SKM-1 treated with dmso at 0.1 percent for 144 hours (cell line): ENCODE measurements at regions not wholly inside any gene's neighbourhood (a gene's known extent, or its start where the extent isn't known, plus 50 kb on each side); places are given as distances from the start of the nearest gene placed in this dataset.
"Not testable (repeated sequence)": the region's sequence is repeated elsewhere in the genome, so short reads cannot be mapped to it uniquely, and the experiment has no call there.

Source experiments
- DNase-seq: peaks from one replicate; lab custom pipeline; 2025; ENCODE audit not compliant: unreplicated experiment; lab: John Stamatoyannopoulos, UW

DNA sequence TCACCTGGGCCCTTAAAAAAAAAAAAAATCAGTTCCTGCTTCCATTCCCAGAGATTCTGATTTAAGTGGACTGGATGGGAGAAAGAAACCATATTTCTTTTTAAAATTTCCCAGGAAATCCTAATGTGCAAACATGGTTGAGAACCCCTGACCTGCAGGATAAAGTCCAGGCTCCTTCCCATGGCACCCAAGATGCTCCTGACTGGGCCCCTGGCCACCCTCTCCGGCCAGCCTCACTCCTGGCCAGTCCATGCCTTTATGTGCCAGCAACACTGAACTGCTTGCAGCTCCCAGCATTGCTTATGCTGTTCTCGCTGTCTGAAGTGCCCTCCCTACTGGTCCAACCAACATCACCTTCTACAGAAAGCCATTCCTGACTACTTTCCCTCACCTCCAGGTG, 93.9 kb downstream of the TEX35 start:
- DNase-seq, result no peak

- peak; percentile 63 for DNase-seq
These were observed 95.0 kb downstream of the TEX35 start for GRCh38 chr1:178607718-178608408.

- DNase-seq, result no peak
These were observed 96.1 kb downstream of the TEX35 start for GRCh38 chr1:178609015-178609414.

DNA sequence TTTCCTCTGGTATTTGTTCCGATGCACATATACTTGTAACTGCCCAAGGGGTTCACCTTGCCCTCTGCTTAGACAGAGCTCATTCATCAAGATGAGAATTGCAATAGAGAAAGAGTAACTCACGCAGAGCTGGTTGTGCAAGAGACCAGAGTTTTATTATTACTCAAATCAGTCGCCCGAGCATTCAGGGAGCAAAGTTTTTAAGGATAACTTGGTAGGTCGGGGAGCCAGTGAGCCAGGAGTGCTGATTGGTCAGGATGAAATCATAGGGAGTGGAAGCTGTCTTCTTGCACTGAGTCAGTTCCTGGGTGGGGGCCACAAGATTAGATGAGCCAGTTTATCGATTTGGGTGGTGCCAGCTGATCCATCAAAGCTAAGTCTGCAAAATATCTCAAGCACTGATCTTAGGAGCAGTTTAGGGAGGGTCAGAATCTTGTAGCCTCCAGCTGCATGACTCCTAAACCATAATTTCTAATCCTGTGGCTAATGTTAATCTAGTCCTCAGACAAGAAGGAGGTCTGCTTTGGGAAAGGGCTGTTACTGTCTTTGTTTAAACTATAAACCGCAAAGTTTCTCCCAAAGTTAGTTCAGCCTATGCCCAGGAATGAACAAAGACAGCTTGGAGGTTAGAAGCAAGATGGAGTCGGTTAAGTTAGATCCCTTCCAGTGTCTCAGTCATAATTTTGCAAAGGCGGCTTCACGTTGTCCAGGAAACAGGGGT, 97.9 kb downstream of the TEX35 start:
- DNase-seq, result not testable (repeated sequence)

DNA sequence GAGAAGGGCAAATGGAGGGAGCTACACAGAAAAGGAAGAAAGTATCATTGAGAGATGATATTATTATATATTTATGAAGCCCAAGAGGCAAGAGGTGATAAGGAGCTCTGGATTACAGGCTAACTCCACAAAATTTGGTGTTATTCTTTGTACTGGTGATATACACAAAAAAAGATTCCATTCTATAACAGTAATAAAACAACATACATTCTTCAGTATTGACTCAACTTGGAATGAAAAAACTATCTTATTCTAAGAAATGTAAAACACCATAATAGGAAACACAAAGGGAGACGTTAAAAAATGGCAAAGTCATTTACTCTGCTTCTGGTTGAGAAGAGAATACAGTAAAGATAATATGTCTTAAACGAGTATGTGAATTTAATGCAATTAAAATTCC, 99.4 kb downstream of the TEX35 start:
- no peak for DNase-seq

DNA sequence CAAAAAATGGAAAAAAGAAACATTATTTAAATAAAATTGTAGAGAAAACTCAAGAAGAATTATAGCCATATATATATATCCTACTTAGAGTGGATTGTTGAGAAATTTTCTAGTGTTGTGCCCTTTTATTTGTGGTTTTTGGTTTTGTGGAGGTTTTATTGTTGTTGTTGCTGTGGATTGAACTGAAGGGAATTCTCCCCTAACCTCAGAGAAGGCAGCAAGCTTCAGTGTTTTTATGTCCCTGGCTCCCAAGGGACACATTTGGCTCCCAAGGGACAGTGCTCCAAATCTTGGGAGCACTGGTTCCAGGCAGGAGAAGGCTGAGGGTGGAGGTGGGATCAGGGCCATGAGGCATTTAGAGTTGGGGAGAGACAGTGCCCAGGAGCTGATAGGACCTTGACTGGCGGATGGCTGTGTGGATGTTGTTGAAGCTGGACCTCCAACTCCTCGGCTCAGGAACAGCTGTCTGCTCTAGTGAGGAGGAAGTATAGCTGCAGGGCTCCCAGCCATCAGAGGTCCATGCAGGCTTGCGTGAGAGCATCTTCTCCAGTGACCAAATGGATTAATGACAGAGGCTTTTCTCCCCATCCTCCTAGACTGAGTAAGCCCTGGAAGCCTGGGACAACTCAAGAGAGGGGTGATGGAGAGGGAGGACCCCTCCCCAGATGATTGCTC, 100.5 kb downstream of the TEX35 start:
- DNase-seq, result no peak

DNA sequence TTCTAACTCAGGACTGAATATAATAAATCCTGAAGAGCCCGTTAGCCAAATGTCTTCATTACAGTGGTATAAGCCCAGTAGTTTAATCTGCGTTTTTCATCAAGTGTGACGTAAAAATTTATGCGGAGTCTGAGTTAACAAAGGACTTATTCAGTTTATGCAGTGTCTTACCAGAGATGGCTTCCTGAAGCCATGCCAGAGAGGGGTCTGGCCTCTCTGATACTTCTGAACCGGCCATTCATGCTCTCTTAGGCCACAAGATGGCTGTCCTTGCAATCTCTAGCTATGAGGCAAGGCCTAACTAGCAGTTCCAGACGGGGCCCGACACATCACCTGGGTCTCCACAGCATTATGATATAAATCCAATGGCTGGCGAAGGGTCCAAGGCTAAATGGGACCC, 101.4 kb downstream of the TEX35 start:
- no peak for DNase-seq

GRCh38 chr1:178619042-178619927, 105.8 kb upstream of the RALGPS2 start:
- DNase-seq, result no peak

- DNase-seq, result no peak
These were observed 104.2 kb upstream of the RALGPS2 start for GRCh38 chr1:178620584-178621475.

DNA sequence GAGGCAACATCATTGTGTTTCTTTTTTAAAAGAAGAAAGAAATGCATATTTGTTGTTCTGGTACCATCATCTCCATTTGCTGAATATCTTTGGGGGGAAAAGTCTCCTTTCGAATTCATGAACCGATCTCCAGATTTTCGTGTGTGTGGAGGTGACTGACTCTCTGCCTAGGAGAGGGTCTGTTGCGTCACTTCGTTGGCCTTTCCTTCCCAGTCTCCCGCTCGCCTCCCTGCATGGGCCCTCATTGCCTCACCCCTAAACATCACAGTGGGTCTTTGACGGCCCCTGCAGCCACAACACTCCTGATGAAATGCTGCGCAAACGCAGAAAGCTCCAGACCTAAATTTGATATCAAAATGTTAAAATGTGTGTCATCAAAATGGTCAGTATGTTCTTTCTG, 103.2 kb upstream of the RALGPS2 start:
- DNase-seq, result no peak

GRCh38 chr1:178625695-178626094, 99.3 kb upstream of the RALGPS2 start:
- DNase-seq, result no peak

DNA sequence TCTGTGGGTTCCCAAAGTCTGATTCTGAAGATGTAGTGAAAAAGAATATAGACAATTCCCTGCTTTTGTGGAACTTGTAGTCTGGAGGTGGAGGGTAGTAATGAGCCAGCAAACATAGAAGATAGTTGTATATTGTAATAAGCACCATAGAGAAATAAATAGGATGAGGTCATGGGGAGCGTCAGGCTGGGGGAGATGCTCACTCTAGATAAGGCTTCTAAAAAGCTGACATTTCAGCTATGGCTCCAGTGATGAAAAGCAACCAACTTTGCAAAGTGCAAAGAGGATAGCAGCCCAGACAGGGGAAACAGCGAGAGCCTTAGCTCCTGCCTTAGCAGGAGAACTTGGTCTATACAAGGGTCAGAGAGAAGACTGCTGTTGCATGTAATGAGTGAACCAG, 98.0 kb upstream of the RALGPS2 start:
- DNase-seq, result no peak

DNA sequence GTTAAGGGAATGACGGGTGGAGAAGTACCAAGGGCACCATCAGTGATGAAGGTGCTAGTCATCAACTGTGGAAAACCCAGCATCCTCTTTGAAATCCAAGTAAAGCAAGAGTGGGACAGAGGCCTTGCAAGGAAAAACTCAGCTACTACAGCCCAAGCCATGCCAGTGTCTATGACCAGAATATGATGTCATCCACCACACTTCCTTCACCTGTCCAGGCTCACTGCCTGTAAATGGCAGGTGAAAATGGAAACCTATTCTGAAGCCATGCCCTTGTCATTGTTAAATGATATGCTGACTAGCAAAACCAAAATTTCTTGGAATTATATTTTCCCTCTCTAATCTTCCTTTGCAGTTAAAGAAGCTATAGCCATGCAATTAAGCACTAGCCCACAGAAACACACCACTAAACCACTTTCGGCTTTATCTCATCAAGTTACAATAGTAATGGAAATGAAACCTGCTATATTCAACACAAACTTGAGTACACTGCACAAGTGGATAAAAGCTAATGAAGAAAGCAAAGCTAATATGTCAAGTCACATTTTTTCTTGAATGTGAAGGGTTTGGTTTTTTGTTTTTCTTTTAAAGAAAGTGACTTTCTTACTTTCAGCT, 96.3 kb upstream of the RALGPS2 start:
- no peak for DNase-seq

DNA sequence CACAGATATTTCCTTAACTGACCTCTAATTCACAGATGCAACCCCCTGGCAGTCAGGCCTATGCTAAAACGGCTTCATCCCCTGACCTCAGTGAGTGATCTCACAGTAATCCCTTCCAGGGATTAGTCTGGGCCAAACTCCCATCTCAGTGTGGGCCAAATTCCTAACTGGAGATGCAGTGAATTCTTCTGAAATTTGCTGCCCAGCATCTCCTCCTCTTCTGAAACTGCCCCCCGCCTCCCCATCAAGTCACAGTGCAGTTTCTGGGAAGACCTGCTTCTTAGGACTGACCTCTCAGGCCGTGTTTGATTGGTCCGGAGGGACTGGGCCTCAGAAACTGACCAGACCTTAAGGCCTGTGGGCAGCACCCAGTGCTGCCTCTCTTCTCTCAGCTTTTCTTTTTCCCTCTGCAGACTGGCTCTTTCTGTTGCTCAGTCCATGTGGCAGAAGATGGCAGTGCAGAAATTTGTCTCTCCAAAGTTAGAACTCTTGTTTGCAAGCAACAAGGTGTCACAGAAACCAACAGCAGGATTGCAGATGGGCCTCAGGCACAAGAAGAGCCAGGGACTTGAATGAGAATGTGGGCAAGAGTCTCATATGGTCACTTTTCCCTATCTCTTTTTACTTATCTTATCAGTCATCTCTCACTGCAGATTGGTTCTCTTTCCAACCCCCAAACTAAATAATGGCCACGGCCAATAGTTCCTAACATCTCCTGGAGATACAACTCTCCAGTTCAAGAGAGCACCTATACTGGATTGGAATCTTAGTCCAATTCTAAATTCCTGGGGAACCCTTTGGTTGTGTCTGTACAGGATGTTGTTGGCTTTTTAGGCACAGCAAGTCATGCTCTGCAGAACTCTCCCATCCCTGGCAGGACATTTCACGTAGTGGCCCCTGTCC, 95.5 kb upstream of the RALGPS2 start:
- DNase-seq, result no peak

DNA sequence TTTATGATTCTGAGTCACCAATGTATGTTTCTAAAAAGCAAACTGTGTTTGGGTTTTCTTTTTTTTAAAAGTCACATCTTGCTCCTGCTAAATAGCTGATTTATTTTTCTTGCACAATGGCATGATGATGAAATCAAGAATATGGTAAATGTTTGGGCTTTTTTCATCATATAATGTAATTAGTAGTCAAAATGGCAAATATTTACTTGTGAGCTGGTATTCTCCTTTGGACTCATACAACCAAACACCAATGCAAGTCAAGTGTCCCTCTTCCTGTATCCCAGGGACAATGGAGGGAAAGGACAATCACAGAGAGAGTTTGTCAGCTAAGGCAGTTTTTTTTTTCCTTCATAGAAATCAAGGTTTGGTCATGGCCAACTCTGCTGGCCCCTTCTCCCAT, 94.6 kb upstream of the RALGPS2 start:
- DNase-seq, result no peak

- DNase-seq, result no peak
These were observed 92.4 kb upstream of the RALGPS2 start for GRCh38 chr1:178632653-178633052.

- no peak for DNase-seq
These were observed 92.0 kb upstream of the RALGPS2 start for GRCh38 chr1:178633056-178633455.

- no peak for DNase-seq
These were observed 90.6 kb upstream of the RALGPS2 start for GRCh38 chr1:178634445-178634844.

GRCh38 chr1:178637841-178638240, 87.2 kb upstream of the RALGPS2 start:
- DNase-seq, result no peak
